ENCODE measurements at regions not wholly inside any gene's neighbourhood (a gene's known extent, or its start where the extent isn't known, plus 50 kb on each side); places are given as distances from the start of the nearest gene placed in this dataset.

GRCh38 chrX:106450405-106450804 is 161.4 kb upstream of the RADX start:
- H3K36me3 ChIP-seq (ENCODE audit: control insufficient read depth, insufficient read depth, low read length), result no peaks in the 10 kb centered on the region
- H3K4me3 ChIP-seq (ENCODE audit: low read length), result no peak overlapping the region
- peaks cover 5% of the 10 kb centered on the region for H3K27me3 Mint-ChIP-seq (ENCODE audit: insufficient read depth)
- TF ChIP-seq, protein P1, sequence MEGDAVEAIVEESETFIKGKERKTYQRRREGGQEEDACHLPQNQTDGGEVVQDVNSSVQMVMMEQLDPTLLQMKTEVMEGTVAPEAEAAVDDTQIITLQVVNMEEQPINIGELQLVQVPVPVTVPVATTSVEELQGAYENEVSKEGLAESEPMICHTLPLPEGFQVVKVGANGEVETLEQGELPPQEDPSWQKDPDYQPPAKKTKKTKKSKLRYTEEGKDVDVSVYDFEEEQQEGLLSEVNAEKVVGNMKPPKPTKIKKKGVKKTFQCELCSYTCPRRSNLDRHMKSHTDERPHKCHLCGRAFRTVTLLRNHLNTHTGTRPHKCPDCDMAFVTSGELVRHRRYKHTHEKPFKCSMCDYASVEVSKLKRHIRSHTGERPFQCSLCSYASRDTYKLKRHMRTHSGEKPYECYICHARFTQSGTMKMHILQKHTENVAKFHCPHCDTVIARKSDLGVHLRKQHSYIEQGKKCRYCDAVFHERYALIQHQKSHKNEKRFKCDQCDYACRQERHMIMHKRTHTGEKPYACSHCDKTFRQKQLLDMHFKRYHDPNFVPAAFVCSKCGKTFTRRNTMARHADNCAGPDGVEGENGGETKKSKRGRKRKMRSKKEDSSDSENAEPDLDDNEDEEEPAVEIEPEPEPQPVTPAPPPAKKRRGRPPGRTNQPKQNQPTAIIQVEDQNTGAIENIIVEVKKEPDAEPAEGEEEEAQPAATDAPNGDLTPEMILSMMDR (conservative IDR thresholded peaks at IDR 0.05), result no peak
- no peaks in the 10 kb centered on the region for H3K4me1 ChIP-seq (ENCODE audit: control insufficient read depth, insufficient read depth, low read length)
- no CpG with 5 or more reads among the region's 2 CpGs for WGBS, 2 experiments (ENCODE audit: insufficient coverage in 1 of 2, insufficient read length in 1 of 2)
- H3K4me1 Mint-ChIP-seq, result peaks cover 2% of the 10 kb centered on the region
- H3K27me3 ChIP-seq (ENCODE audit: control insufficient read depth, insufficient read depth, low read length, poor library complexity, severe bottlenecking), result no peaks in the 10 kb centered on the region
- H3K27ac ChIP-seq (ENCODE audit: low read depth, low read length), result no peak overlapping the region
- H3K9me3 ChIP-seq (ENCODE audit: control insufficient read depth, low read length), result no peaks in the 10 kb centered on the region
- peaks cover 74% of the 10 kb centered on the region for H3K9me3 Mint-ChIP-seq
- H3K27ac Mint-ChIP-seq, result no peak overlapping the region
- no peak overlapping the region for H3K9ac ChIP-seq (ENCODE audit: extremely low read depth, low read length, poor library complexity, severe bottlenecking)
- H3K36me3 Mint-ChIP-seq (ENCODE audit: low read depth), result no peaks in the 10 kb centered on the region
- no peak for DNase-seq
- no peak overlapping the region for H3K4me3 Mint-ChIP-seq

DNA sequence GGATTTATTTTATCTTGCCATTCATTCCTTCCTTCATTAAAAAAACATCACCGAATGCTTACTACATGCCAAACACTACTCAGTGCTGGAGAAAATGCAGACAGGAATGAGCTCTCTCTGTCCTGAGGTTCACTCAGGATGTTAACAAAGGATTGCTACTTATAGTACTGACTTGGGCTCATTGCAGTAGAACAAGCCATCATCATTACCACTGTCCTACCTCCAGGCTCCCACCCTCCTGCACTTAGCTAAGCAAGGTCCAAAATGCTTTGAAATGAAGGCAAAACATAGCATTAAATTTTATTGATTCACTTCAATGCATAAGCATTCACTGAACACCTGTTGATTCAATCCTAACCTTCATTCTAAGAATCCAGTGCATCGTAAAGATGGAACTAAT is 159.8 kb upstream of the RADX start:
- H3K27me3 ChIP-seq (ENCODE audit: control insufficient read depth, insufficient read depth, low read length, poor library complexity, severe bottlenecking), result no peaks in the 10 kb centered on the region
- no peaks in the 10 kb centered on the region for H3K36me3 ChIP-seq (ENCODE audit: control insufficient read depth, insufficient read depth, low read length)
- no peak overlapping the region for H3K4me3 ChIP-seq (ENCODE audit: low read length)
- no peak overlapping the region for H3K27ac ChIP-seq (ENCODE audit: low read depth, low read length)
- Mint-ChIP-seq H3K4me3 (no peak overlapping the region), H3K27ac (no peak overlapping the region), H3K27me3 (ENCODE audit: insufficient read depth) (peaks cover 2% of the 10 kb centered on the region), H3K9me3 (peaks cover 69% of the 10 kb centered on the region), H3K4me1 (no peaks in the 10 kb centered on the region), H3K36me3 (ENCODE audit: low read depth) (no peaks in the 10 kb centered on the region)
- TF ChIP-seq, protein P1 (conservative IDR thresholded peaks at IDR 0.05), result no peak
- no peaks in the 10 kb centered on the region for H3K9me3 ChIP-seq (ENCODE audit: control insufficient read depth, low read length)
- WGBS, 2 experiments (ENCODE audit: insufficient coverage in 1 of 2, insufficient read length in 1 of 2), result 98% methylated on average over 2 of the region's 2 CpGs; no CpG with 5 or more reads in 1 of the 2 experiments
- no peak for DNase-seq
- H3K4me1 ChIP-seq (ENCODE audit: control insufficient read depth, insufficient read depth, low read length), result no peaks in the 10 kb centered on the region
- no peak overlapping the region for H3K9ac ChIP-seq (ENCODE audit: extremely low read depth, low read length, poor library complexity, severe bottlenecking)

DNA sequence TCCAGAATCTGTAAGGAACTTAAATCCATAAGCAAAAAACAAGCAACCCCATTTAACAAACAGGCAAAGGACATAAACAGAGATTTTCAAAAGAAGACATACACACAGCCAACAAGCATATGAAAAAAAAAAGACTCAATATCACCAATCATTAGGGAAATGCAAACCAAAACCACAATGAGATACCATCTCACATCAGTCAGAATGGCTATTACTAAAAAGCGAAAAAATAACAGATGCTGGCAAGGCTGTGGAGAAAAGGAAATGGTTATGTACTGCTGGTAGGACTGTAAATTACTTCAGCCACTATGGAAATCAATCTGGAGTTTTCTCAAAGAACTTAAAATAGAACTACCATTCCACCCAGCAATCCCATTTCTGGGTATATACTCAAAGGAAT is 156.8 kb upstream of the RADX start:
- peaks cover 73% of the 10 kb centered on the region for H3K9me3 Mint-ChIP-seq
- H3K27me3 Mint-ChIP-seq (ENCODE audit: insufficient read depth), result peaks cover 2% of the 10 kb centered on the region
- Histone ChIP-seq H3K36me3 (ENCODE audit: control insufficient read depth, insufficient read depth, low read length) (no peaks in the 10 kb centered on the region), H3K9ac (ENCODE audit: extremely low read depth, low read length, poor library complexity, severe bottlenecking) (no peak overlapping the region), H3K27me3 (ENCODE audit: control insufficient read depth, insufficient read depth, low read length, poor library complexity, severe bottlenecking) (no peaks in the 10 kb centered on the region), H3K9me3 (ENCODE audit: control insufficient read depth, low read length) (no peaks in the 10 kb centered on the region), H3K27ac (ENCODE audit: low read depth, low read length) (no peak overlapping the region), H3K4me1 (ENCODE audit: control insufficient read depth, insufficient read depth, low read length) (no peaks in the 10 kb centered on the region), H3K4me3 (ENCODE audit: low read length) (no peak overlapping the region)
- H3K4me1 Mint-ChIP-seq, result no peaks in the 10 kb centered on the region
- no peaks in the 10 kb centered on the region for H3K36me3 Mint-ChIP-seq (ENCODE audit: low read depth)
- no peak for DNase-seq
- H3K27ac Mint-ChIP-seq, result no peak overlapping the region
- no CpG with 5 or more reads among the region's 1 CpG for WGBS, 2 experiments (ENCODE audit: insufficient coverage in 1 of 2, insufficient read length in 1 of 2)
- H3K4me3 Mint-ChIP-seq, result no peak overlapping the region
- TF ChIP-seq, protein P1 (conservative IDR thresholded peaks at IDR 0.05), result no peak
